Upper lobe of left lung (tissue), 6 donors: ENCODE measurements at regions not wholly inside any gene's neighbourhood (a gene's known extent, or its start where the extent isn't known, plus 50 kb on each side); places are given as distances from the start of the nearest gene placed in this dataset.

Source experiments
- ATAC-seq, 2 donors: fragments of 200-7000 bp; cut with Tn5 transposase; one replicate each; pipeline ENCODE4 v1.9.1; 2022; ENCODE audit warnings: mild to moderate bottlenecking in 2 of 2, moderate library complexity in 2 of 2; ENCODE audit not compliant: low FRiP score in 2 of 2
- DNase-seq, 2 donors: peaks; one replicate each; pipeline ENCODE4 v3.0.0-alpha.2; 2019 to 2020
- H3K27ac ChIP-seq, 4 donors: fragments of 200-600 bp; sonication (generic); one replicate each; pipeline ENCODE4 v1.5.1; 2016 to 2019
- H3K27me3 ChIP-seq, 4 donors: fragments of 200-600 bp; sonication (generic); one replicate each; pipeline ENCODE4 v1.5.1; 2017 to 2019
- H3K36me3 ChIP-seq, 4 donors: fragments of 200-600 bp; sonication (generic); one replicate each; pipeline ENCODE4 v1.5.1; 2016 to 2019
- H3K4me1 ChIP-seq, 4 donors: fragments of 200-600 bp; sonication (generic); one replicate each; pipeline ENCODE4 v1.5.1; 2018 to 2019
- H3K4me3 ChIP-seq, 4 donors: fragments of 200-600 bp; sonication (generic); one replicate each; pipeline ENCODE4 v1.5.1; 2017 to 2019; ENCODE audit warnings: mild to moderate bottlenecking in 2 of 4, moderate library complexity in 1 of 4
- H3K9me3 ChIP-seq, 4 donors: fragments of 200-600 bp; sonication (generic); one replicate each; pipeline ENCODE4 v1.5.1; 2018 to 2019
- CTCF ChIP-seq, 6 experiments: fragments of 450-650 bp in 4 of 6; fragments of 200-600 bp in 2 of 6; sonication (generic) in 2 of 6; IDR thresholded peaks; one replicate each; pipeline ENCODE4 v1.5.1; 2016 to 2019; ENCODE audit warnings: antibody characterized with exemption in 6 of 6
- EP300 ChIP-seq, 4 donors: sonication (generic); formaldehyde crosslinking; IDR thresholded peaks; one replicate each; pipeline ENCODE4 v1.5.1; 2017; ENCODE audit warnings: antibody characterized with exemption in 4 of 4, control low read depth in 2 of 4
- POLR2A ChIP-seq, 4 donors: fragments of 450-650 bp; IDR thresholded peaks; one replicate each; pipeline ENCODE4 v1.5.1; 2016 to 2017; ENCODE audit warnings: antibody characterized with exemption in 4 of 4, mild to moderate bottlenecking in 2 of 4
- POLR2AphosphoS5 ChIP-seq, 2 donors: sonication (generic); formaldehyde crosslinking; IDR thresholded peaks; one replicate each; pipeline ENCODE4 v1.5.1; 2017; ENCODE audit warnings: antibody characterized with exemption in 2 of 2
- WGBS, 2 donors: methylation state at CpG; one replicate each; pipeline ENCODE4 v1.1.5; 2017 to 2018; 5-methylcytosine and 5-hydroxymethylcytosine counted together
- donor health status: DM: no; HTN: no; CAD: no; lungs with moderate emphysema.
- donor health status: DM: no; HTN: yes; CAD: no; lungs with severe emphysema.

- H3K9me3 ChIP-seq = peaks cover 0 to 2% (median 0%) of the 10 kb centered on the region in 4 donors
- H3K27me3 ChIP-seq = no peaks in the 10 kb centered on the region
- ATAC-seq = no peak
- TF ChIP-seq CTCF (IDR thresholded peaks at IDR 0.05) (no peak), POLR2A (IDR thresholded peaks at IDR 0.05) (no peak), EP300 (IDR thresholded peaks at IDR 0.05) (no peak), POLR2AphosphoS5 (IDR thresholded peaks at IDR 0.05) (no peak)
- H3K4me3 ChIP-seq = no peak overlapping the region
- no peak overlapping the region for H3K27ac ChIP-seq
- no peaks in the 10 kb centered on the region for H3K36me3 ChIP-seq
- no peaks in the 10 kb centered on the region for H3K4me1 ChIP-seq
- WGBS, 2 donors = 65 to 77% methylated on average over 1 of the region's 1 CpG
- DNase-seq = no peak
Measured at GRCh38 chr10:83119346-83119745, 1020.0 kb upstream of the GHITM start.

GRCh38 chr10:83122336-83122735, 1017.0 kb upstream of the GHITM start:
- no peak overlapping the region for H3K4me3 ChIP-seq
- 34 to 61% methylated on average over 2 of the region's 2 CpGs for WGBS, 2 donors
- H3K4me1 ChIP-seq = no peaks in the 10 kb centered on the region
- no peaks in the 10 kb centered on the region for H3K9me3 ChIP-seq
- H3K27ac ChIP-seq = no peak overlapping the region
- H3K36me3 ChIP-seq = no peaks in the 10 kb centered on the region
- DNase-seq = no peak
- ATAC-seq = no peak
- H3K27me3 ChIP-seq = no peaks in the 10 kb centered on the region
- TF ChIP-seq CTCF (IDR thresholded peaks at IDR 0.05) (no peak), POLR2A (IDR thresholded peaks at IDR 0.05) (no peak), EP300 (IDR thresholded peaks at IDR 0.05) (no peak), POLR2AphosphoS5 (IDR thresholded peaks at IDR 0.05) (no peak)

- DNase-seq (no peak), ATAC-seq (no peak)
- H3K27ac ChIP-seq = no peak overlapping the region
- no peak overlapping the region for H3K4me3 ChIP-seq
- TF ChIP-seq EP300 (IDR thresholded peaks at IDR 0.05) (no peak), POLR2AphosphoS5 (IDR thresholded peaks at IDR 0.05) (no peak), POLR2A (IDR thresholded peaks at IDR 0.05) (no peak), CTCF (IDR thresholded peaks at IDR 0.05) (no peak)
- 92 to 95% methylated on average over 6 of the region's 6 CpGs for WGBS, 2 donors
- H3K27me3 ChIP-seq = no peaks in the 10 kb centered on the region
- no peaks in the 10 kb centered on the region for H3K36me3 ChIP-seq
- H3K9me3 ChIP-seq = no peaks in the 10 kb centered on the region
- H3K4me1 ChIP-seq = no peaks in the 10 kb centered on the region
Measured at GRCh38 chr10:83127942-83128575, 1011.2 kb upstream of the GHITM start.

GRCh38 chr10:83140811-83141210, 998.5 kb upstream of the GHITM start:
- H3K27me3 ChIP-seq = no peaks in the 10 kb centered on the region
- H3K4me1 ChIP-seq = no peaks in the 10 kb centered on the region
- H3K9me3 ChIP-seq = no peaks in the 10 kb centered on the region
- no peak overlapping the region for H3K4me3 ChIP-seq
- no peaks in the 10 kb centered on the region for H3K36me3 ChIP-seq
- ATAC-seq (no peak), DNase-seq (no peak)
- 58 to 78% methylated on average over 1 of the region's 1 CpG for WGBS, 2 donors
- H3K27ac ChIP-seq = no peak overlapping the region
- TF ChIP-seq CTCF (IDR thresholded peaks at IDR 0.05) = no peak
- TF ChIP-seq POLR2AphosphoS5 (IDR thresholded peaks at IDR 0.05) = no peak
- no peak for TF ChIP-seq EP300 (IDR thresholded peaks at IDR 0.05)
- no peak for TF ChIP-seq POLR2A (IDR thresholded peaks at IDR 0.05)

- no peaks in the 10 kb centered on the region for H3K9me3 ChIP-seq
- 83 to 86% methylated on average over 3 of the region's 3 CpGs for WGBS, 2 donors
- no peak for ATAC-seq
- H3K27ac ChIP-seq = no peak overlapping the region
- no peaks in the 10 kb centered on the region for H3K4me1 ChIP-seq
- no peak for DNase-seq
- TF ChIP-seq POLR2AphosphoS5 (IDR thresholded peaks at IDR 0.05) (no peak), CTCF (IDR thresholded peaks at IDR 0.05) (no peak), EP300 (IDR thresholded peaks at IDR 0.05) (no peak), POLR2A (IDR thresholded peaks at IDR 0.05) (no peak)
- no peaks in the 10 kb centered on the region for H3K27me3 ChIP-seq
- no peaks in the 10 kb centered on the region for H3K36me3 ChIP-seq
- no peak overlapping the region for H3K4me3 ChIP-seq
Measured at GRCh38 chr10:83142074-83142563, 997.2 kb upstream of the GHITM start.
